ENCODE measurements at regions not wholly inside any gene's neighbourhood (a gene's known extent, or its start where the extent isn't known, plus 50 kb on each side); places are given as distances from the start of the nearest gene placed in this dataset.

DNA sequence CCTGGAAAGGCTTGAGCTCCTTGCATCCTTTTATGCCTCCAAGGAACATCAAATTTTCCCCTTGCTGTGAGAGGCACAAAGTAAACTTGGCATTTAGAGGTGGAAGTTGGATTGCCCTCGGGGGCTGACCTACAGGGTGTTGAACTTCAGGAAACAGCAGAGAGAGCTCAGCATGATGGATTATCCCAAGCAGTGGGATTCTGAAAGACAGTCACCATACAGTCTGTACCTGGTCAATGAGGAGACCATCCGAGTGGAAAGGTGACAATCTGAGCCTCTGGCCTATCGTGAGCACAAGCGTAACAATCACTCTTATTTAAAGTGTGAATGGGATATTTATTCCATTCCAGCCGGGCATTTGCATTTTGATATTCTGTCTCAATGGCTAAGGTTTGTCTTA lies 105.6 kb upstream of the NECTIN3 start:
- ATAC-seq (ENCODE audit: low FRiP score in 2 of 2) (no peak), DNase-seq (no peak)
- Histone ChIP-seq H3K27me3 (no peaks in the 10 kb centered on the region), H3K4me1 (no peaks in the 10 kb centered on the region), H3K9me3 (peaks cover 0 to 18% (median 8%) of the 10 kb centered on the region in 4 donors), H3K4me3 (no peak overlapping the region), H3K36me3 (no peaks in the 10 kb centered on the region), H3K27ac (no peak overlapping the region)
- WGBS, 2 donors = 82 to 91% methylated on average over 5 of the region's 5 CpGs
- TF ChIP-seq POLR2AphosphoS5 (IDR thresholded peaks at IDR 0.05) (no peak), EP300 (IDR thresholded peaks at IDR 0.05) (no peak), POLR2A (IDR thresholded peaks at IDR 0.05) (no peak)
- TF ChIP-seq, protein P1, sequence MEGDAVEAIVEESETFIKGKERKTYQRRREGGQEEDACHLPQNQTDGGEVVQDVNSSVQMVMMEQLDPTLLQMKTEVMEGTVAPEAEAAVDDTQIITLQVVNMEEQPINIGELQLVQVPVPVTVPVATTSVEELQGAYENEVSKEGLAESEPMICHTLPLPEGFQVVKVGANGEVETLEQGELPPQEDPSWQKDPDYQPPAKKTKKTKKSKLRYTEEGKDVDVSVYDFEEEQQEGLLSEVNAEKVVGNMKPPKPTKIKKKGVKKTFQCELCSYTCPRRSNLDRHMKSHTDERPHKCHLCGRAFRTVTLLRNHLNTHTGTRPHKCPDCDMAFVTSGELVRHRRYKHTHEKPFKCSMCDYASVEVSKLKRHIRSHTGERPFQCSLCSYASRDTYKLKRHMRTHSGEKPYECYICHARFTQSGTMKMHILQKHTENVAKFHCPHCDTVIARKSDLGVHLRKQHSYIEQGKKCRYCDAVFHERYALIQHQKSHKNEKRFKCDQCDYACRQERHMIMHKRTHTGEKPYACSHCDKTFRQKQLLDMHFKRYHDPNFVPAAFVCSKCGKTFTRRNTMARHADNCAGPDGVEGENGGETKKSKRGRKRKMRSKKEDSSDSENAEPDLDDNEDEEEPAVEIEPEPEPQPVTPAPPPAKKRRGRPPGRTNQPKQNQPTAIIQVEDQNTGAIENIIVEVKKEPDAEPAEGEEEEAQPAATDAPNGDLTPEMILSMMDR (IDR thresholded peaks at IDR 0.05) = no peak

DNA sequence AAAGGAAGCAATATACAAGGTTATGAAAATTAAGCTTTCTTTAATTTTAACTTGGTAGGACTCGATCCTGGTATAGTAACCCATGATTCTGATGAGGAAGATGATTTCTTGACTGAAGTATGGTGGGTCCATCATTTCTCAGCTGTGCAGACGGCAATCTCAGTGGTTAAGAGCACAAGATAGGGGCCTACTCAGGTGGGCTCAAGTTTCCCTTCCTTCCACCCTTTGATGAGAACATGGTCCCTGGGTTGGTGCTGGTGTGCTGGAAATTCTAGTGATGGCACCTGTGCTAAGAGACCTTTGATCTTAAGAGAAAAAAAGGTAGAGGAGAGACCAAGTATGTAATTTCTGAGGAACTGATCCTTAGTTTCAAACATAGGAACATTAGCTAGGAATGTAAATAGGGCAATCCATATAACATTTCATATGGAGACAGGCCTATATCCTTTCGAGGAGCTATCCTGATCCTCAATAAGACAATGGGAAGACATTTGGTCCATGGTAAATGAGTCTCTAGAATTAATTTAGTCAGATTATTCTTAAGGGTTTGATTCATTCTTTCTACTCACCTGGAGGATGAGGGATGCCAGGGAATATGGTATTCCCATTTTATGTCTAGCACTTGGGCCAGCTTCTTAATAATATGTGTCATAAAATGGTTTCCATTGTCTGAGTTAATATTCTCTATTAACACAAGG lies 104.5 kb upstream of the NECTIN3 start:
- no peak for ATAC-seq (ENCODE audit: low FRiP score in 2 of 2)
- no peaks in the 10 kb centered on the region for H3K27me3 ChIP-seq

DNA sequence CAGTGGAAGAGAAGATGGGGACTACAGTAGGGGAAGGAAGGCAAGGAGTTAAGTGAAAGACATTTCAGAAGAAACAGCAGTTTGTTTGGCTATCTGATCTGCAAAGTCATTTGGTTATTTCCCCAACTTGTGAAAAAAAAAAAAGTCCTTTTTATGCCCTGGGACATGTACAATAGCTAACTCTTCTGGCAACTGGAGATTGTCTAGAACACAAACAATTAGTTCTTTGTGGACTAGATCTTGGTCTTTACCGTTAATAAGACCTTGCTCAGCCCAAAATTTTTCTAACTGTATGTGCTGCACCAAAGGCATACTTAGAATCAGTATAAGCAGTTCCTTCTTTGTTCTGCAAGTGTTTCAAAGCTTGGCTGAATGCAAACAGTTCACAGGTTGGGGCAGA lies 103.5 kb upstream of the NECTIN3 start:
- no peak for DNase-seq
- TF ChIP-seq POLR2A (IDR thresholded peaks at IDR 0.05) (no peak), EP300 (IDR thresholded peaks at IDR 0.05) (no peak), POLR2AphosphoS5 (IDR thresholded peaks at IDR 0.05) (no peak)
- TF ChIP-seq, protein P1 (IDR thresholded peaks at IDR 0.05) = no peak
- no peak for ATAC-seq (ENCODE audit: low FRiP score in 2 of 2)
- H3K4me3 ChIP-seq = no peak overlapping the region
- H3K27ac ChIP-seq = no peak overlapping the region
- 85 to 86% methylated on average over 1 of the region's 1 CpG for WGBS, 2 donors
- H3K9me3 ChIP-seq = peaks cover 0 to 18% (median 8%) of the 10 kb centered on the region in 4 donors
- no peaks in the 10 kb centered on the region for H3K4me1 ChIP-seq
- no peaks in the 10 kb centered on the region for H3K36me3 ChIP-seq
- no peaks in the 10 kb centered on the region for H3K27me3 ChIP-seq

More for the DNA sequence above, 104.5 kb upstream of the NECTIN3 start:
- TF ChIP-seq POLR2A (IDR thresholded peaks at IDR 0.05) = no peak
- TF ChIP-seq, protein P1 (IDR thresholded peaks at IDR 0.05) = no peak
- TF ChIP-seq EP300 (IDR thresholded peaks at IDR 0.05) = no peak
- no peak for DNase-seq
- H3K4me1 ChIP-seq = no peaks in the 10 kb centered on the region
- no peak overlapping the region for H3K27ac ChIP-seq
- no peak overlapping the region for H3K4me3 ChIP-seq
- WGBS, 2 donors = 91 to 97% methylated on average over 3 of the region's 3 CpGs
- H3K9me3 ChIP-seq = peaks cover 0 to 18% (median 8%) of the 10 kb centered on the region in 4 donors
- no peaks in the 10 kb centered on the region for H3K36me3 ChIP-seq

DNA sequence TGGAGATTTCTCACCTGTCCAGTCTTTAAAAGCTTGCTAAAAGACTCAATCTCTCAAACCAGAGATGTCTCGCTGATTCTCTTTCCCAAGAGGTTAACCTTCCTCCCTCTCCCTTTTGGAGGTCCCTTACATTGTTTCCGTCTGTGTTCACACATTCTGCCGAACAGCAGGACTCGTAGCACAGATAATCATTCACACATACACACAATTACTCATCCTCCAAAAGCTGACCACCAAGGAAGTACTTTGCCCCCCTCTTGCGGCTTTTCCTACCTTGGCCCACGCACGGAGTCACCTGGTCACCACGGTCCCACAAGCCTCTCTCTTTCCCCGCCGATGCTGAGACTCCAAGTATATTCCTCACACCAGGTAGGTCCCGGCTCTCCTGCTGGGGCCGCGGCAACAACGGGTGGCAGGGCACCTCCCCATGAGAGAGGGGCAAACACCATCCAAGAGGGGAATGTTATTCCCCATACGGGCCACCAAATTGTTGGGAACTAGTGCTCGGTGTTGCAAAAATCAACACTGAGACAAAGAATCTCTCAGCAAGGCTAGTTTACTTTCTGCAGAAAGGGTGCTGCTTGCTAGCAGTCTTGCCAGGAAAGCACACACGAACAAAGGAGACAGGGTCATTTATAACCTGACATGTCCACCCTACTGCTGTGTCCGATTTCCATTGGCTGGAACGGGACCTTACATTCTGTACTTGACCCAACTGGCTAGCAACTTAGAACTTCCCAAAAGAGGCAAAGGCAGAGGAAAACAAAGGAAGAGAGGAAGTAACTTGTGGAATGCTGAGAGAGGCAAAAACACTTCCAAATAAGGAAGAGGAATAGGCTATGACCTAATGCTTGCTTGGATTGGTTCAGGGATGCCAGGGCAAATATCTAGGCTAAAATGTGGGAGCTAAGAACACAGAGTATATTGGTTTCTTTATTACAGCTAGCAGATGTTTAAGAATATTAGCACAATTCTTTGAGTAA lies 102.1 kb upstream of the NECTIN3 start:
- no peak for ATAC-seq (ENCODE audit: low FRiP score in 2 of 2)
- 92 to 94% methylated on average over 19 of the region's 19 CpGs for WGBS, 2 donors
- Histone ChIP-seq H3K4me3 (no peak overlapping the region), H3K4me1 (no peaks in the 10 kb centered on the region), H3K9me3 (peaks cover 0 to 14% (median 5%) of the 10 kb centered on the region in 4 donors), H3K36me3 (no peaks in the 10 kb centered on the region), H3K27me3 (no peaks in the 10 kb centered on the region), H3K27ac (no peak overlapping the region)
- peak in 1 of 2 donors; percentile 48 for DNase-seq
- TF ChIP-seq POLR2AphosphoS5 (IDR thresholded peaks at IDR 0.05) (no peak), EP300 (IDR thresholded peaks at IDR 0.05) (no peak), POLR2A (IDR thresholded peaks at IDR 0.05) (no peak)
- TF ChIP-seq, protein P1 (IDR thresholded peaks at IDR 0.05) = no peak
